HCT116 (cell line): ENCODE measurements at regions not wholly inside any gene's neighbourhood (a gene's known extent, or its start where the extent isn't known, plus 50 kb on each side); places are given as distances from the start of the nearest gene placed in this dataset.

Experiments used
- ATAC-seq: fragments of 200-7000 bp; cut with Tn5 transposase; 2 replicates; pipeline ENCODE4 v1.9.1; 2020; ENCODE audit warnings: mild to moderate bottlenecking, moderate library complexity
- BruUV-seq: library from RNA; stranded (reverse); fragments of 400-500 nt; replicated peaks from 2 replicates; lab custom pipeline; 2021; lab: Mats Ljungman, UMichigan
- CTCF ChIA-PET: fragments of 300-600 bp; sonication (Branson Sonifier 250); formaldehyde crosslinking; loops from one replicate; lab custom pipeline; 2021; ENCODE audit warnings: antibody characterized with exemption; lab: Charles Lee
- POLR2A ChIA-PET: fragments of 300-600, 350-600 bp; sonication (Branson Sonifier 250); formaldehyde crosslinking; loops from one replicate; lab custom pipeline; 2021; ENCODE audit warnings: antibody characterized with exemption; lab: Charles Lee
- RAD21 ChIA-PET, 2 experiments: fragments of 300-600 bp; sonication (Branson Sonifier 250); formaldehyde crosslinking; loops; one replicate each; lab custom pipeline; 2023; ENCODE audit warnings: low total read pairs in 2 of 2; ENCODE audit not compliant: uncharacterized antibody in 2 of 2, unreplicated experiment in 2 of 2, low non-redundant PET in 1 of 2; lab: Charles Lee
- DNase-seq: peaks from one replicate; pipeline ENCODE4 v3.0.0-alpha.2; 2010; ENCODE audit warnings: low read depth, low spot score
- H2AFZ ChIP-seq: fragments of 200-600 bp; shearing (Covaris generic), sonication (generic); 2 replicates; pipeline ENCODE4 v1.6.1; 2017; ENCODE audit warnings: low read depth, mixed run types, mixed read lengths, antibody characterized with exemption, low read length; ENCODE audit not compliant: poor library complexity, severe bottlenecking
- H3K27ac ChIP-seq: 2 replicates; pipeline ENCODE4 v1.5.1; 2012; ENCODE audit warnings: low read depth, low read length
- H3K27me3 ChIP-seq: fragments of 200-600 bp; sonication (generic); 2 replicates; pipeline ENCODE4 v1.6.1; 2016; ENCODE audit warnings: mixed run types, low read length, mixed read lengths; ENCODE audit not compliant: insufficient read depth
- H3K36me3 ChIP-seq, 2 experiments: fragments of 200-500 bp in 1 of 2; fragments of 200-600 bp in 1 of 2; sonication (Bioruptor generic) in 1 of 2; sonication (generic) in 1 of 2; 2 replicates each; pipeline versions ENCODE4 v1.5.1 to v1.6.1; 2014 to 2016; ENCODE audit warnings: low read length in 2 of 2, inconsistent platforms in 1 of 2, mixed read lengths in 1 of 2, mixed run types in 1 of 2; ENCODE audit not compliant: insufficient read depth in 2 of 2, control insufficient read depth in 1 of 2
- H3K4me1 ChIP-seq, 2 experiments: fragments of 200-600 bp in 1 of 2; sonication (generic) in 1 of 2; 2 replicates each; pipeline versions ENCODE4 v1.5.1 to v1.6.1; 2012 to 2017; ENCODE audit warnings: low read length in 2 of 2, inconsistent platforms in 1 of 2, mild to moderate bottlenecking in 1 of 2, mixed read lengths in 1 of 2, mixed run types in 1 of 2, moderate library complexity in 1 of 2; ENCODE audit not compliant: insufficient read depth in 2 of 2, control insufficient read depth in 1 of 2
- H3K4me2 ChIP-seq: fragments of 200-600 bp; sonication (generic); 2 replicates; pipeline ENCODE4 v1.6.1; 2017; ENCODE audit warnings: mixed run types, low read length, mixed read lengths
- H3K4me3 ChIP-seq, 2 experiments: fragments of 200-600 bp in 1 of 2; sonication (generic) in 1 of 2; replicated peaks in 1 of 2; 2 replicates each; pipeline ENCODE4 v1.5.1; 2011 to 2016; ENCODE audit warnings: low read length in 2 of 2, control low read depth in 1 of 2, low read depth in 1 of 2, mild to moderate bottlenecking in 1 of 2, mixed read lengths in 1 of 2, mixed run types in 1 of 2
- H3K79me2 ChIP-seq: fragments of 200-600 bp; sonication (generic); 2 replicates; pipeline ENCODE4 v1.6.1; 2017; ENCODE audit warnings: mild to moderate bottlenecking, mixed run types, low read length, moderate library complexity, mixed read lengths; ENCODE audit not compliant: insufficient read depth
- H3K9ac ChIP-seq: fragments of 200-600 bp; sonication (generic); 2 replicates; pipeline ENCODE4 v1.6.1; 2016; ENCODE audit warnings: low read length, mixed read lengths
- H3K9me2 ChIP-seq: fragments of 200-600 bp; sonication (generic), shearing (Covaris generic); 2 replicates; pipeline ENCODE4 v1.6.1; 2017; ENCODE audit warnings: mixed run types, mild to moderate bottlenecking, moderate library complexity; ENCODE audit not compliant: insufficient read depth
- H3K9me3 ChIP-seq, 2 experiments: fragments of 200-500 bp in 1 of 2; fragments of 200-600 bp in 1 of 2; sonication (Bioruptor generic) in 1 of 2; sonication (generic) in 1 of 2; 2 replicates each; pipeline ENCODE4 v1.6.1; 2014 to 2017; ENCODE audit warnings: low read length in 2 of 2, mixed read lengths in 2 of 2, inconsistent platforms in 1 of 2, low read depth in 1 of 2, mild to moderate bottlenecking in 1 of 2, mixed run types in 1 of 2, moderate library complexity in 1 of 2; ENCODE audit not compliant: control insufficient read depth in 1 of 2, insufficient read depth in 1 of 2
- H4K20me1 ChIP-seq: fragments of 200-600 bp; sonication (generic), shearing (Covaris generic); 2 replicates; pipeline ENCODE4 v1.6.1; 2017; ENCODE audit warnings: mixed run types, mild to moderate bottlenecking, moderate library complexity; ENCODE audit not compliant: insufficient read depth
- CEBPB ChIP-seq: IDR thresholded peaks from 2 replicates; pipeline ENCODE4 v1.6.1; 2012; ENCODE audit warnings: low read depth
- EGR1 ChIP-seq: IDR thresholded peaks from 2 replicates; pipeline ENCODE4 v1.6.1; 2012; ENCODE audit warnings: low read depth
- ELF1 ChIP-seq: IDR thresholded peaks from 2 replicates; pipeline ENCODE4 v1.6.1; 2012; ENCODE audit warnings: low read depth, borderline replicate concordance
- FOSL1 ChIP-seq: IDR thresholded peaks from 2 replicates; pipeline ENCODE4 v1.6.1; 2012; ENCODE audit warnings: low read depth
- JUND ChIP-seq: IDR thresholded peaks from 2 replicates; pipeline ENCODE4 v1.6.1; 2012
- POLR2A ChIP-seq: IDR thresholded peaks from 2 replicates; pipeline ENCODE4 v1.7.0; 2011; ENCODE audit warnings: borderline replicate concordance; ENCODE audit not compliant: insufficient read depth, insufficient read length; ENCODE audit errors: extremely low read depth
- RAD21 ChIP-seq: IDR thresholded peaks from 2 replicates; pipeline ENCODE4 v1.6.1; 2012; ENCODE audit warnings: low read depth, mild to moderate bottlenecking
- SIN3A ChIP-seq: IDR thresholded peaks from 2 replicates; pipeline ENCODE4 v1.6.1; 2012; ENCODE audit warnings: low read depth
- SP1 ChIP-seq: IDR thresholded peaks from 2 replicates; pipeline ENCODE4 v1.6.1; 2012; ENCODE audit warnings: low read depth
- SRF ChIP-seq: IDR thresholded peaks from 2 replicates; pipeline ENCODE4 v1.6.1; 2012; ENCODE audit warnings: low read depth
- TCF7L2 ChIP-seq: IDR thresholded peaks from 2 replicates; pipeline ENCODE4 v1.7.0; 2011; ENCODE audit warnings: borderline replicate concordance, inconsistent platforms; ENCODE audit not compliant: insufficient read depth, insufficient read length; ENCODE audit errors: extremely low read depth
- YY1 ChIP-seq: IDR thresholded peaks from 2 replicates; pipeline ENCODE4 v1.6.1; 2011; ENCODE audit warnings: low read length, low read depth, moderate library complexity, mild to moderate bottlenecking; ENCODE audit not compliant: insufficient replicate concordance; ENCODE audit errors: extremely low read depth
- ZFX ChIP-seq: fragments of 450-650 bp; IDR thresholded peaks from 2 replicates; pipeline ENCODE4 v1.6.1; 2017
- ZNF274 ChIP-seq: fragments of 200-500 bp; sonication (Bioruptor generic); IDR thresholded peaks from 2 replicates; pipeline ENCODE4 v1.6.1; 2014; ENCODE audit warnings: mild to moderate bottlenecking, low read depth, low read length, inconsistent platforms
- intact Hi-C: fragments of 100-400 bp; cut with micrococcal nuclease; formaldehyde crosslinking; loops from 2 replicates; pipeline ENCODE4 v1.10.0; 2022
- TF ChIP-seq, protein P1 (sequence below): IDR thresholded peaks from 2 replicates; pipeline ENCODE4 v1.6.1; 2012
- TF ChIP-seq, protein P2 (sequence below), 3 experiments: fragments of 200-600 bp in 1 of 3; sonication (generic) in 1 of 3; IDR thresholded peaks in 2 of 3; conservative IDR thresholded peaks in 1 of 3; 2 replicates each; pipeline ENCODE4 v1.5.1; 2012 to 2017; ENCODE audit warnings: low read depth in 2 of 3, low read length in 2 of 3, antibody characterized with exemption in 1 of 3, borderline replicate concordance in 1 of 3, control low read depth in 1 of 3, mild to moderate bottlenecking in 1 of 3, mixed read lengths in 1 of 3, mixed run types in 1 of 3, moderate library complexity in 1 of 3; ENCODE audit not compliant: insufficient read depth in 1 of 3
- TF ChIP-seq, protein P3 (sequence below): IDR thresholded peaks from 2 replicates; pipeline ENCODE4 v1.6.1; 2012

DNA sequence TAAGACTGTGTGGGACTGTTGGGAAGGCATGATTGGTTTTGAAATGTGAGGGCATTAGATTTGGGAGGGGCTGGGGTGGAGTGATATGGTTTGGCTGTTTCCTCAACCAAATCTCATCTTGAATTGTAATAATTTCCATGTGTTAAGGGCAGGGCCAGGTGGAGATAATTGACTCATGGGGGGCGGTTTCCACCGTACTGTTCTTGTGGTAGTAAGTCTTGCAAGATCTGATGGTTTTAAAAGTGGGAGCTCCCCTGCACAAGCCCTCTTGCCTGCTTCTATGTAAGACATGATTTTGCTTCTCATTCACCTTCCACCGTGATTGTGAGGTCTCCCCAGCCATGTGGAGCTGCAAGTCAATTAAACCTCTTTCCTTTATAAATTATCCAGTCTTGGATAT is 76.6 kb upstream of the PPFIA2 start:
- Histone ChIP-seq H3K4me2 (no peak overlapping the region), H2AFZ (no peak overlapping the region), H3K27ac (no peak overlapping the region), H4K20me1 (no peaks in the 10 kb centered on the region), H3K4me1 (no peaks in the 10 kb centered on the region), H3K27me3 (no peaks in the 10 kb centered on the region), H3K9me3 (no peaks in the 10 kb centered on the region)
- BruUV-seq: no TSS peak
- RAD21 ChIA-PET: no interaction called here
- intact Hi-C loops: no loop called here
- TF ChIP-seq SRF (no peak), ZNF274 (no peak), YY1 (no peak), FOSL1 (no peak)
- TF ChIP-seq, protein P1, sequence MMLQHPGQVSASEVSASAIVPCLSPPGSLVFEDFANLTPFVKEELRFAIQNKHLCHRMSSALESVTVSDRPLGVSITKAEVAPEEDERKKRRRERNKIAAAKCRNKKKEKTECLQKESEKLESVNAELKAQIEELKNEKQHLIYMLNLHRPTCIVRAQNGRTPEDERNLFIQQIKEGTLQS: no peak
- TF ChIP-seq, protein P2, sequence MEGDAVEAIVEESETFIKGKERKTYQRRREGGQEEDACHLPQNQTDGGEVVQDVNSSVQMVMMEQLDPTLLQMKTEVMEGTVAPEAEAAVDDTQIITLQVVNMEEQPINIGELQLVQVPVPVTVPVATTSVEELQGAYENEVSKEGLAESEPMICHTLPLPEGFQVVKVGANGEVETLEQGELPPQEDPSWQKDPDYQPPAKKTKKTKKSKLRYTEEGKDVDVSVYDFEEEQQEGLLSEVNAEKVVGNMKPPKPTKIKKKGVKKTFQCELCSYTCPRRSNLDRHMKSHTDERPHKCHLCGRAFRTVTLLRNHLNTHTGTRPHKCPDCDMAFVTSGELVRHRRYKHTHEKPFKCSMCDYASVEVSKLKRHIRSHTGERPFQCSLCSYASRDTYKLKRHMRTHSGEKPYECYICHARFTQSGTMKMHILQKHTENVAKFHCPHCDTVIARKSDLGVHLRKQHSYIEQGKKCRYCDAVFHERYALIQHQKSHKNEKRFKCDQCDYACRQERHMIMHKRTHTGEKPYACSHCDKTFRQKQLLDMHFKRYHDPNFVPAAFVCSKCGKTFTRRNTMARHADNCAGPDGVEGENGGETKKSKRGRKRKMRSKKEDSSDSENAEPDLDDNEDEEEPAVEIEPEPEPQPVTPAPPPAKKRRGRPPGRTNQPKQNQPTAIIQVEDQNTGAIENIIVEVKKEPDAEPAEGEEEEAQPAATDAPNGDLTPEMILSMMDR (IDR thresholded peaks at IDR 0.05 in 2 of 3, conservative IDR thresholded peaks at IDR 0.05 in 1 of 3; ENCODE audit: borderline replicate concordance in 1 of 3, insufficient read depth in 1 of 3, low read depth in 2 of 3, low read length in 2 of 3): no peak
- TF ChIP-seq, all 23 proteins: peak for 0
- ChIA-PET POLR2A (no interaction called here), CTCF (no interaction called here)
- ATAC-seq (no peak), DNase-seq (no peak)
- Histone ChIP-seq H3K9me2 (no peaks in the 10 kb centered on the region; the same call in 1 of the 2 replicates), H3K4me3 (no peak overlapping the region), H3K36me3 (no peaks in the 10 kb centered on the region), H3K9ac (no peak overlapping the region), H3K79me2 (no peaks in the 10 kb centered on the region)

DNA sequence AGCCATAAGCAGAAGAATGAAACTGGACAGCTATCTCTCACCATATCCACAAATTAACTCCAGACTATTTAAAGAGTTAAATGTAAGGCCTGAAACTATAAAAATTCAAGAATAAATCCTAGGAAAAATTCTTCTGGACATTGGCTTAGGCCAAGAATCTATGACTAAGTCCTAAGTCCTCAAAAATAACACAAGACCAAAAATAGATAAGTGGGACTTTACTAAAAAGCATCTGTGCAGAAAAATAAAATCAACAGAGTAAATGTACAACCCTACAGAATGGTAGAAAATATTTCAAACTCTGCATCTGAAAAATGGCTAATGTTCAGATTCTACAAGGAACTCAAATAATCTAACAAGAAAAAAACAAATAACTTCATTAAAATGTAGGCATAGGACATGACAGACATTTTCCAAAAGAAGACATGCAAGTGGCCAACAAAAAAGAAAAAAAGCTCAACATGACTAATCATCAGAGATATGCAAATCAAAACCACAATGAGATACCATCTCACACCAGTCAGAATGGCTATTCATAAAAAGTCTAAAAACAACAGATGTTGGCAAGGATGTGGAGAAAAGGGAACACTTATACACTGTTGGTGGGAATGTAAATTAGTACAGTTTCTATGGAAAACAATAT is 61.0 kb upstream of the PPFIA2 start:
- CTCF ChIA-PET: no interaction called here
- no peak overlapping the region for H3K4me2 ChIP-seq
- no peak overlapping the region for H3K4me3 ChIP-seq
- H4K20me1 ChIP-seq: no peaks in the 10 kb centered on the region
- H3K4me1 ChIP-seq: no peaks in the 10 kb centered on the region
- H2AFZ ChIP-seq: no peak overlapping the region
- no peaks in the 10 kb centered on the region for H3K9me3 ChIP-seq
- POLR2A ChIA-PET: no interaction called here
- H3K9ac ChIP-seq: no peak overlapping the region
- no peaks in the 10 kb centered on the region for H3K36me3 ChIP-seq
- no TSS peak for BruUV-seq
- DNase-seq (no peak), ATAC-seq (no peak)
- intact Hi-C loops: no loop called here
- H3K79me2 ChIP-seq: no peaks in the 10 kb centered on the region
- no peak overlapping the region for H3K27ac ChIP-seq
- TF ChIP-seq ELF1: no peak
- no peak for TF ChIP-seq SP1
- no peak for TF ChIP-seq RAD21
- no peak for TF ChIP-seq JUND
- no peak for TF ChIP-seq TCF7L2
- TF ChIP-seq SRF: no peak
- no peak for TF ChIP-seq ZFX
- TF ChIP-seq FOSL1: no peak
- TF ChIP-seq EGR1: no peak
- TF ChIP-seq POLR2A: no peak
- TF ChIP-seq, protein P3, sequence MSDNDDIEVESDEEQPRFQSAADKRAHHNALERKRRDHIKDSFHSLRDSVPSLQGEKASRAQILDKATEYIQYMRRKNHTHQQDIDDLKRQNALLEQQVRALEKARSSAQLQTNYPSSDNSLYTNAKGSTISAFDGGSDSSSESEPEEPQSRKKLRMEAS: no peak
- no peak for TF ChIP-seq CEBPB
- no peak for TF ChIP-seq SIN3A
- RAD21 ChIA-PET: no interaction called here
- no peaks in the 10 kb centered on the region for H3K27me3 ChIP-seq
- 0 out of 2 replicates have a peak, but pooled peaks cover 3% of the 10 kb centered on the region for H3K9me2 ChIP-seq
